ENCODE measurements at regions not wholly inside any gene's neighbourhood (a gene's known extent, or its start where the extent isn't known, plus 50 kb on each side); places are given as distances from the start of the nearest gene placed in this dataset.

DNA sequence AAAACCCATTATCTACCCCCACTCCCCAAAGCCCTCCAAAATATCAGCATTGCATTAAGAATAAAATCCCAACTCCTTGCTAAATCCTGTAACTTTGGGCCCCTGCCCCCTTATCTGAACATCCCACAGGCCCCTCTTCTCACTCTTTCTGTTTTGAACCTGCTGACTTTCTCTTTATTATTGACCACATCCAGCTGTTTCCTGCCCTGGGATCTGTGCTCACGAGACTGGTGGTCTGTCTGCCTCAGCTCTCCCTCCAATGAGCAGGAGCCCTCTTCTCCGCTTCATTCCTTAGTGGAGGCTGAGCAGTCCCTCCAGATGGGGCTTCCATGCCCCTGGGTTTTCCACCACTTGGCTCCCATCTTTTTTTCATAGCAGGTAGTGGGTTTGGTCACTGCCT is 116.9 kb downstream of the ACKR3 start:
- no peak overlapping the region for H3K4me2 ChIP-seq (ENCODE audit: low read length)
- H3K9me3 ChIP-seq (replicated peaks; ENCODE audit: low read length), result no peaks in the 10 kb centered on the region
- peaks cover 8% of the 10 kb centered on the region for H3K4me1 ChIP-seq (ENCODE audit: control insufficient read depth, insufficient read depth, low read length)
- H3K36me3 ChIP-seq (ENCODE audit: insufficient read depth, low read length), result no peaks in the 10 kb centered on the region
- no peak overlapping the region for H3K9ac ChIP-seq (ENCODE audit: low read depth, low read length)
- H3K27me3 ChIP-seq (ENCODE audit: control insufficient read depth, insufficient read depth, low read length), result peaks cover 11% of the 10 kb centered on the region
- H3K4me3 ChIP-seq (ENCODE audit: low read length), result no peak overlapping the region

DNA sequence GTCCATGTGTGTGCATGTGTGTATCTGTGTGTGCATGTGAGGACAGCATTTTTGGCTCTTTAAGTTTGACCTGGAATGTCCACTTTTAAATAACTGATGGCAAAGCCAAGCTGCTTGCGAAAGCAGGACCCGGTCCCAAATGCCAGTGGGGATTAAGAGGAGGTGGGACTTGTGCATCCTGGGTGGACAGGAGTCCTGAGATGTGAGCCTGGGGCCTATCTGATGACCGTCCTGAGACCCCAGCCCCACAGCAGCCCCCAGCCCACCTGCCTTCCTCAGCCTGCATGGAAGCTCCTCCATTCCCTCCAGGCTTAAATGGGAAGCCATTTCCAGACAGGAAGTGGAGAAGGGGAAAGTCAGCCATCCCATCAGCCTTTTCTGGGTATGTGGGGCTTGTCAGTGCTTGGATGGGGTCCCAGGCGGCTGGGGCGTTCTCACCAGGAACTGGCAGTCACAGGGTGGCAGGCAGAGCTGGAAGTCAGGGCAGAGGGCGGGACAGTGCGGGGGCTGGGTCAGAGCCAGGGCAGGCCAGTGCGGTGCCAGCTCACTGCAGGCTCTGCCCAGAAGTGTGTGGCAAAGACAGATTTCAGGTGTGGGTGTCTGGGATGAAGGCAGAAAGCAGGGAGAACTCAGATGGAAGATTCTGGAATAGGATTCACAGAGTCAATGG is 117.8 kb downstream of the ACKR3 start:
- no peaks in the 10 kb centered on the region for H3K36me3 ChIP-seq (ENCODE audit: insufficient read depth, low read length)
- H3K4me3 ChIP-seq (ENCODE audit: low read length), result no peak overlapping the region
- H3K4me1 ChIP-seq (ENCODE audit: control insufficient read depth, insufficient read depth, low read length), result peaks cover 8% of the 10 kb centered on the region
- H3K9ac ChIP-seq (ENCODE audit: low read depth, low read length), result no peak overlapping the region
- no peak overlapping the region for H3K4me2 ChIP-seq (ENCODE audit: low read length)
- no peaks in the 10 kb centered on the region for H3K9me3 ChIP-seq (replicated peaks; ENCODE audit: low read length)
- peaks cover 11% of the 10 kb centered on the region for H3K27me3 ChIP-seq (ENCODE audit: control insufficient read depth, insufficient read depth, low read length)

DNA sequence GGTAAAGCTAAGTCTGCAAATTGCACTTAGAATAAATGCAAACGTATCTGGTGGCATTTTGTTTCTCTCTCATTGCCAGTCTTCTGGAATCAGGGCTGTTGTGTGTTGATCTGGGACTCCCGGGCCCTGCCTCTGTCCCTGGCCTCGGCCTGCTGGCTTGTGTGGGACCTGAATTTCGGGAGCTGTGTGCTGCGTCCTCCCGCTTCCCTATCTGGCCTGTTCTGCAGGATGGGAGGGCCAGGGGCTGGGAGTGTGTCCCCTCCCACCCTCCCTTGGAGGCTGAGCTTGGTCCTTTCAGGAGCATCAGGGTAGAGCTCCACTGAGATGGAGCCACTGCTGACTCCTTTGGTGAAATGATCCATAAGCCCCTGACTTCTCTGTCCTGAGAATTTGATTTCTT is 118.5 kb downstream of the ACKR3 start:
- H3K4me3 ChIP-seq (ENCODE audit: low read length), result no peak overlapping the region
- no peak overlapping the region for H3K4me2 ChIP-seq (ENCODE audit: low read length)
- H3K9ac ChIP-seq (ENCODE audit: low read depth, low read length), result no peak overlapping the region
- peaks cover 13% of the 10 kb centered on the region for H3K27me3 ChIP-seq (ENCODE audit: control insufficient read depth, insufficient read depth, low read length)
- H3K4me1 ChIP-seq (ENCODE audit: control insufficient read depth, insufficient read depth, low read length), result peaks cover 6% of the 10 kb centered on the region
- no peaks in the 10 kb centered on the region for H3K36me3 ChIP-seq (ENCODE audit: insufficient read depth, low read length)
- no peaks in the 10 kb centered on the region for H3K9me3 ChIP-seq (replicated peaks; ENCODE audit: low read length)

DNA sequence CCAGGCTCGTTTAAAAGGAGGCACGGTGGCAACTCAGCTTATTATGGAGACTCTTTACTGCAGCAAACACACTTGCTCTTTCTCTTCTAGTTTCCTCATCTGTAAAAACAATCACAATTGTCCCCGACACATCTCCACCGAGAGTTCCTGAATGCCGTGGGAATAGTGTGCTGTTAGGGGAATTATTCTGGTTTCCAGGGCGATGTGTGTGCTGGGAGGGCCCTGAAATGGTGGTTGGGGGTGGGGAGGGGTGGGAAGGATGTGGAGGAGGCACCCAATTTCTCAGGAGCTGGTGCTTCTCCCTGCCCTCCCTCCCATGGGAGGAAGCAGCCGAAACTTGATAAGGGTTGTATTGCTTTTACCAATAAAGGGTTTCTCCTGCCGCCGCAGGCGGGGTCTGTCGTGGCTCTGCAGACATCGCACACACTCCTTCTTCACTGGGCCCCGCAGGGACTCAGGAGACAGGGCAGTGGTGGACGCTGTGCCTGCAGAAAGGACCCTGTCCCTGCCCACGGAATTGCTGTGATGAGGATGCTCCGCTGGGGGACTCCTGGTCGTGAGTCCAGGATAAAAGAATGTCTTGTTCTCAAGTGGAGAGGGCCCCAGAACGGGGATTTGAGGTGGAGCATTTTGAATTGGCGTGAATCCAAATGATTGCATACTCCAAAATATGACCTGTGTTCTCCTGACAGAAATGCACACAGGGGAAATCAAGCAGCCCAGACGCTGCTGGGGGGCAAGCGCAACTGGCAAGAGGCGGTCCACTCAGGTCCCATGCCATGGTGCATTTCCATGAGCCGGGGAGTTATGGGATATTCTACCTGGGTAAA is 119.2 kb downstream of the ACKR3 start:
- Histone ChIP-seq H3K36me3 (ENCODE audit: insufficient read depth, low read length) (no peaks in the 10 kb centered on the region), H3K4me1 (ENCODE audit: control insufficient read depth, insufficient read depth, low read length) (peaks cover 4% of the 10 kb centered on the region), H3K4me3 (ENCODE audit: low read length) (no peak overlapping the region), H3K27me3 (ENCODE audit: control insufficient read depth, insufficient read depth, low read length) (peaks cover 14% of the 10 kb centered on the region), H3K9ac (ENCODE audit: low read depth, low read length) (no peak overlapping the region), H3K4me2 (ENCODE audit: low read length) (no peak overlapping the region), H3K9me3 (replicated peaks; ENCODE audit: low read length) (no peaks in the 10 kb centered on the region)

DNA sequence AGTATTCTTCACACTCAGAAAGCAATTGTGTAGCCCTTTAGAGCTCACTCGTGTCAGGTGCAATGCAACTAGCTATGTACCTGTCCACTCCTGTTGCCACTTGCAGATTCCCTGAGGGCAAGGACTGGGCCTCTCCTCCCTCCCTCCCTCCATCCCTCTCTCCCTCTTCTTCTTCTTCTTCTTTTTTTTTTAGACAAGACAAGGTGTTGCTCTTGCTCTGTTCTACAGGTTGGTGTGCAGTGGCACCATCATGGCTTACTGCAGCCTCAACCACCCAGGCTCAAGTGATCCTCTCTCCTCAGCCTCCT is 119.7 kb downstream of the ACKR3 start:
- no peak overlapping the region for H3K4me2 ChIP-seq (ENCODE audit: low read length)
- H3K4me3 ChIP-seq (ENCODE audit: low read length), result no peak overlapping the region
- no peak overlapping the region for H3K9ac ChIP-seq (ENCODE audit: low read depth, low read length)
- no peaks in the 10 kb centered on the region for H3K9me3 ChIP-seq (replicated peaks; ENCODE audit: low read length)
- H3K4me1 ChIP-seq (ENCODE audit: control insufficient read depth, insufficient read depth, low read length), result peaks cover 4% of the 10 kb centered on the region
- no peaks in the 10 kb centered on the region for H3K36me3 ChIP-seq (ENCODE audit: insufficient read depth, low read length)
- peaks cover 18% of the 10 kb centered on the region for H3K27me3 ChIP-seq (ENCODE audit: control insufficient read depth, insufficient read depth, low read length)

DNA sequence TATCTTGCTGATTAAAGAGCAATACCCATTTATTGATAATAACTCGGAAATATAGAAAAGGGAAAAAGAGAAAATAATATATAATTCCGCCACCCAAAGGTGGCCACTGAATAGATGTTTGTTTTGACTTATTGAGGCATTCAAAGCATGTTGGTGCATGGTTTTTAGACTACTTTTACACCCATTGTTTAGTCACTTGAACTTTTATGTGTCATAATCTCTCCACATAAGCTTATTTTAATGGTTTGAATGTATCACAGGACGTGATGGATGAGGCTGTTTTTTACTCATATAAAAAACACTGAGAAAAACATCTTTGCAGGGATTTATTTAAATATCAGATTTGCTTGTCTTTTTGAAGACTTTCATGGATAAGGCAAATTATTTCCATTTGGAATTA is 120.4 kb downstream of the ACKR3 start:
- Histone ChIP-seq H3K36me3 (ENCODE audit: insufficient read depth, low read length) (no peaks in the 10 kb centered on the region), H3K4me3 (ENCODE audit: low read length) (no peak overlapping the region), H3K9me3 (replicated peaks; ENCODE audit: low read length) (no peaks in the 10 kb centered on the region), H3K4me2 (ENCODE audit: low read length) (no peak overlapping the region), H3K9ac (ENCODE audit: low read depth, low read length) (no peak overlapping the region), H3K4me1 (ENCODE audit: control insufficient read depth, insufficient read depth, low read length) (peaks cover 4% of the 10 kb centered on the region), H3K27me3 (ENCODE audit: control insufficient read depth, insufficient read depth, low read length) (peaks cover 18% of the 10 kb centered on the region)

DNA sequence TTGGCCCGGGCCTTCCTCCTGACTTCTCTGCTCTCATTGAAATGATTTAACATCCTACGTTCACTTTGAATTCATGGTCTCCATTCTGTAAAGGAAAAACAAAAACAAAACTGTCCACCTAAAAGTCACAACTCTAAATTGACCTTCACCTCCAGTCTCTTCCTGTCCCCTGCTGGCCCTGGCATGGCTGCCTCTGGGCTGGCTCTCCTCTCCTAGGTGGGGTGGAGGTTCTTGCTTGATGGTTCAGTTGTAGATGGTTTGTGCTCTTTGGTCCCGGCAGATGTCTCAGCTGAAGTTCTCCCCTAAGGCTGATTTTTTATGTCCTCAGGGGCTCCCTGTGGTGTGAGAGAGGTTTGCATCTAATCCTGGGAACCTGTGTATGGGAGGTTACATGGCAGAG is 121.1 kb downstream of the ACKR3 start:
- Histone ChIP-seq H3K4me1 (ENCODE audit: control insufficient read depth, insufficient read depth, low read length) (peaks cover 4% of the 10 kb centered on the region), H3K4me2 (ENCODE audit: low read length) (no peak overlapping the region), H3K36me3 (ENCODE audit: insufficient read depth, low read length) (no peaks in the 10 kb centered on the region), H3K27me3 (ENCODE audit: control insufficient read depth, insufficient read depth, low read length) (peaks cover 16% of the 10 kb centered on the region), H3K9me3 (replicated peaks; ENCODE audit: low read length) (no peaks in the 10 kb centered on the region), H3K9ac (ENCODE audit: low read depth, low read length) (no peak overlapping the region), H3K4me3 (ENCODE audit: low read length) (no peak overlapping the region)

DNA sequence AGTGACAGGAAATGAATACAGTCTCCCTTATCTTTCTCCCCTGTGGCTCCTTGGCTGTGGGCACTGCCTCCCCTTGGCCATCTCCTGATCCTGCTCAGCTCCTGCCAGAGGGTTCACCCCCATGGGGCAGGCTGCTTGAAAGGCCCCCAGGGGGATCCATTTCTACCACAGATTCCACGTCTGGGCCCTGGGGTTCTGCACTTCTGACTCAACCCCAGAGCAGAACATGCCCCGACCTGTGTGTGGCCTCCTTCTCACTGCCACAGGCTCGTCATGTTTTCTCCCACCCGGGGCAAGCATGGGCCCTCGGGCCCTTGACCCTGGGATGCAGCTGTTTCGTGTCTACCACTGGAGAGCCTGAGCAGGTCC is 122.2 kb downstream of the ACKR3 start:
- no peak overlapping the region for H3K9ac ChIP-seq (ENCODE audit: low read depth, low read length)
- H3K9me3 ChIP-seq (replicated peaks; ENCODE audit: low read length), result no peaks in the 10 kb centered on the region
- no peak overlapping the region for H3K4me3 ChIP-seq (ENCODE audit: low read length)
- peaks cover 15% of the 10 kb centered on the region for H3K27me3 ChIP-seq (ENCODE audit: control insufficient read depth, insufficient read depth, low read length)
- H3K4me1 ChIP-seq (ENCODE audit: control insufficient read depth, insufficient read depth, low read length), result peaks cover 4% of the 10 kb centered on the region
- no peak overlapping the region for H3K4me2 ChIP-seq (ENCODE audit: low read length)
- no peaks in the 10 kb centered on the region for H3K36me3 ChIP-seq (ENCODE audit: insufficient read depth, low read length)

DNA sequence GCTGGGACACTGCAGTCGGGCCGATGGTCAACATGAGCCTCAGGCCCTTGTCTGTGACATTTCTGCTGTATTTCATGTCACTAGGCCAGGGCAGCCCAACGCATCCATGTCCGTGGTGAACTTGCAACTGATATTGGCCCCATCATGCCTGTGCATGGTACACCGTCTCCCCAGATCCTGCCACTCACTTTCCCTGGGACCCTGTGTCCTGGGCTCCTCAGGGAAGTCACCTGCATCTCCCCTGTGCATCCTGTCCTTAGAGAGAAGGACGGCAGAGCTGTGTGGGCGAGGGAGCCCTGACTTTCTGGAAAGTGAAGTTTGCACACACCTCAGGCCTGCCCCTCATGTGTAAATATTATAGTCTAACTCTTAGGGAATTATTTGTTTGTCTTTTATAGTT is 123.3 kb downstream of the ACKR3 start:
- H3K4me3 ChIP-seq (ENCODE audit: low read length), result no peak overlapping the region
- H3K27me3 ChIP-seq (ENCODE audit: control insufficient read depth, insufficient read depth, low read length), result peaks cover 10% of the 10 kb centered on the region
- H3K36me3 ChIP-seq (ENCODE audit: insufficient read depth, low read length), result no peaks in the 10 kb centered on the region
- peaks cover 4% of the 10 kb centered on the region for H3K4me1 ChIP-seq (ENCODE audit: control insufficient read depth, insufficient read depth, low read length)
- no peak overlapping the region for H3K4me2 ChIP-seq (ENCODE audit: low read length)
- H3K9ac ChIP-seq (ENCODE audit: low read depth, low read length), result no peak overlapping the region
- no peaks in the 10 kb centered on the region for H3K9me3 ChIP-seq (replicated peaks; ENCODE audit: low read length)

DNA sequence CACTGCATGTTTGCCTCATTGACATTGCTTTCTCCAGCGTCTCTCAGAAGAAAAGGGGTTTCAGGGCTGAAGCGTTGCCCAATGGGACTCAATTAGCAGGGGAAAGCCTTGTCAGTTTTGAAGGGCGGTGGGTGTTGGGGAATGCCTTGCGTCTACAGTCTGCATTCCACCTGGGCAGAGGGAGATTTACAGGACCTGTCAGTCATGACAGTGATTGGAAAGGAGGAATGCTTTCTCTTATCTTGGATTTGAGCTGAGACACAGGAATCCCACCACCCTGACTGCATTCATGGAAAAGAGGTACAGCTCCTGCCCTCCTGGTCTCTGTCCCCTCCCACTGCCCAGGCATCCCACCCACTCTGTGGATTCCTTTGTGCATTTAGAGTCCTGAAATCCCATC is 123.9 kb downstream of the ACKR3 start:
- H3K9ac ChIP-seq (ENCODE audit: low read depth, low read length), result no peak overlapping the region
- peaks cover 10% of the 10 kb centered on the region for H3K27me3 ChIP-seq (ENCODE audit: control insufficient read depth, insufficient read depth, low read length)
- no peak overlapping the region for H3K4me2 ChIP-seq (ENCODE audit: low read length)
- H3K4me3 ChIP-seq (ENCODE audit: low read length), result no peak overlapping the region
- H3K4me1 ChIP-seq (ENCODE audit: control insufficient read depth, insufficient read depth, low read length), result peaks cover 4% of the 10 kb centered on the region
- H3K9me3 ChIP-seq (replicated peaks; ENCODE audit: low read length), result no peaks in the 10 kb centered on the region
- no peaks in the 10 kb centered on the region for H3K36me3 ChIP-seq (ENCODE audit: insufficient read depth, low read length)

DNA sequence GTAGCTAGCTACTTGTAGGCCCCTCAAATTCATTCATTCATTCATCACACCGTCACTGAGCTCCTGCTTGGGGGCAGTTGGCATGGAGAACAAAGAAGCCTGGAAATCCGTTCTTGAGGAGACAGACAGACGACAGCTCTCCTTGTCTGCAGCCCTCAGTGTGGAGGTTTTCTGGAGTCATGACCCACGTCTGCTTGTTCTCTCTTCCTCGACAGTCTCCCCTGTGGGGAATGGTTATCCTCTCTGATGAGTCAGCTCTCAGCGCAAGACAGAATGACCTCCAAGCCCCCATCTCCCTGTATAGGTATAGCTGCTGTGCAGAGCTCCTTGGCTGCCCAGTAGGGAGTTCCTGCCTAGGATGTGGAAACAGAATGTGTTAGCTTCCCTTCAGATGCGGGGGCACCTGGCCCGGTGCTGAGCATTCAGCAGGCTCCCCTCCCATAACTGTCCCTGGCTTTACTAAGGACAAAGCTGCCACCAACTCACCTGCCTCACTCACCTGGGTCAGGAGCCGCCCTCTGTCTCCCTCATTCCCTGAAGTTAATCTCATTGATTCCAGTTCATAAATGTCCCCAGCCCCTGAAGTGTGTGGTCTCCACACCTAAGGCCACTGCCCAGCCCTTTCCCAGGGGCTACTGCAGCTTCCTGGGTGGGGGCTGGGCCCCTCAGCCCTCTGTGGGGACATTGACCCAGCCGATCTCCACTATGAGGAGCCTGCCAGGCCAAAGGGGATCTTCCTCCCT is 124.7 kb downstream of the ACKR3 start:
- H3K9me3 ChIP-seq (replicated peaks; ENCODE audit: low read length), result no peaks in the 10 kb centered on the region
- no peak overlapping the region for H3K4me3 ChIP-seq (ENCODE audit: low read length)
- H3K4me2 ChIP-seq (ENCODE audit: low read length), result no peak overlapping the region
- peaks cover 4% of the 10 kb centered on the region for H3K4me1 ChIP-seq (ENCODE audit: control insufficient read depth, insufficient read depth, low read length)
- H3K36me3 ChIP-seq (ENCODE audit: insufficient read depth, low read length), result no peaks in the 10 kb centered on the region
- H3K27me3 ChIP-seq (ENCODE audit: control insufficient read depth, insufficient read depth, low read length), result peaks cover 10% of the 10 kb centered on the region
- H3K9ac ChIP-seq (ENCODE audit: low read depth, low read length), result no peak overlapping the region

All from skeletal muscle satellite cell (primary cell).